Activated naive CD4-positive, alpha-beta T cell treated with anti-CD3 and anti-CD28 coated beads for 36 hours (primary cell): ENCODE measurements at regions not wholly inside any gene's neighbourhood (a gene's known extent, or its start where the extent isn't known, plus 50 kb on each side); places are given as distances from the start of the nearest gene placed in this dataset.
"Not testable (repeated sequence)": the region's sequence is repeated elsewhere in the genome, so short reads cannot be mapped to it uniquely, and the experiment has no call there.

Experiments used
- CTCF ChIA-PET: fragments of 350-600 bp; sonication (Branson Sonifier 250); formaldehyde crosslinking; loops from one replicate; lab custom pipeline; 2021; ENCODE audit warnings: antibody characterized with exemption; lab: Charles Lee
- DNase-seq: peaks from one replicate; pipeline ENCODE4 v3.0.0-alpha.2; 2020
- H3K27ac Mint-ChIP-seq: one replicate; pipeline ENCODE4 v1.8.0; 2021; ENCODE audit warnings: mild to moderate bottlenecking, mixed read lengths
- H3K27me3 Mint-ChIP-seq: one replicate; pipeline ENCODE4 v1.8.0; 2021; ENCODE audit warnings: low read depth, mixed read lengths
- H3K36me3 Mint-ChIP-seq: one replicate; pipeline ENCODE4 v1.8.0; 2021; ENCODE audit warnings: low read depth, mixed read lengths
- H3K4me1 Mint-ChIP-seq: one replicate; pipeline ENCODE4 v1.8.0; 2021; ENCODE audit warnings: low read depth, mixed read lengths
- H3K4me3 Mint-ChIP-seq: one replicate; pipeline ENCODE4 v1.8.0; 2021; ENCODE audit warnings: mild to moderate bottlenecking, moderate library complexity, mixed read lengths
- H3K9me3 Mint-ChIP-seq: one replicate; pipeline ENCODE4 v1.8.0; 2021; ENCODE audit warnings: mixed read lengths
- intact Hi-C: fragments of 100-400 bp; cut with micrococcal nuclease; formaldehyde crosslinking; loops from one replicate; pipeline ENCODE4 v1.15.1; 2023

- peak overlapping the region; percentile 77 for H3K27ac Mint-ChIP-seq
- intact Hi-C loops: loop anchor here (2.0 to 10.0 kb wide), 4 partner anchors 180 to 274 kb away; partner anchors contain the start of gene SIRPB1
- H3K36me3 Mint-ChIP-seq: no peaks in the 10 kb centered on the region
- no peaks in the 10 kb centered on the region for H3K9me3 Mint-ChIP-seq
- no peak for DNase-seq
- no peak overlapping the region for H3K4me3 Mint-ChIP-seq
- peaks cover 14% of the 10 kb centered on the region for H3K4me1 Mint-ChIP-seq
- CTCF ChIA-PET: no interaction called here
- peaks cover 5% of the 10 kb centered on the region for H3K27me3 Mint-ChIP-seq
Measured at GRCh38 chr20:1845163-1845523, 50.1 kb upstream of the SIRPA start.

- no peak overlapping the region for H3K4me3 Mint-ChIP-seq
- intact Hi-C loops: loop anchor here (2.0 to 10.0 kb wide), 5 partner anchors 42 to 274 kb away; partner anchors contain the start of gene SIRPB1
- peaks cover 5% of the 10 kb centered on the region for H3K27me3 Mint-ChIP-seq
- peak; percentile 90 for DNase-seq
- H3K9me3 Mint-ChIP-seq: no peaks in the 10 kb centered on the region
- peaks cover 12% of the 10 kb centered on the region for H3K4me1 Mint-ChIP-seq
- CTCF ChIA-PET: no interaction called here
- H3K36me3 Mint-ChIP-seq: no peaks in the 10 kb centered on the region
- H3K27ac Mint-ChIP-seq: peak overlapping the region; percentile 77
Measured at GRCh38 chr20:1844325-1845162, 50.7 kb upstream of the SIRPA start.

- Mint-ChIP-seq H3K4me3 (no peak overlapping the region), H3K4me1 (peaks cover 12% of the 10 kb centered on the region), H3K27ac (no peak overlapping the region), H3K36me3 (no peaks in the 10 kb centered on the region), H3K27me3 (peaks cover 2% of the 10 kb centered on the region), H3K9me3 (no peaks in the 10 kb centered on the region)
- CTCF ChIA-PET: interaction anchor here (0.5 kb wide), 1 partner anchor 1102 kb away, joined by 5 read pairs; no protein-coding TSS in a partner anchor
- peak; percentile 61 for DNase-seq
- intact Hi-C loops: loop anchor here (5.0 to 10.0 kb wide), 3 partner anchors 40 to 217 kb away; partner anchors contain the start of gene SIRPB1
Measured at GRCh38 chr20:1842281-1842680, 52.9 kb upstream of the SIRPA start.

- Mint-ChIP-seq H3K9me3 (no peaks in the 10 kb centered on the region), H3K36me3 (no peaks in the 10 kb centered on the region), H3K4me1 (peaks cover 12% of the 10 kb centered on the region), H3K27me3 (peaks cover 2% of the 10 kb centered on the region), H3K4me3 (no peak overlapping the region), H3K27ac (no peak overlapping the region)
- no peak for DNase-seq
- intact Hi-C loops: loop anchor here (5.0 to 10.0 kb wide), 3 partner anchors 39 to 217 kb away; partner anchors contain the start of gene SIRPB1
- CTCF ChIA-PET: interaction anchor here (0.5 kb wide), 1 partner anchor 1102 kb away, joined by 5 read pairs; no protein-coding TSS in a partner anchor
Measured at GRCh38 chr20:1841554-1842140, 53.6 kb upstream of the SIRPA start.

- CTCF ChIA-PET: no interaction called here
- Mint-ChIP-seq H3K4me1 (peaks cover 12% of the 10 kb centered on the region), H3K4me3 (no peak overlapping the region), H3K27ac (peak overlapping the region; percentile 9), H3K9me3 (no peaks in the 10 kb centered on the region), H3K27me3 (peaks cover 2% of the 10 kb centered on the region), H3K36me3 (no peaks in the 10 kb centered on the region)
- intact Hi-C loops: loop anchor here (5.0 to 10.0 kb wide), 3 partner anchors 39 to 216 kb away; partner anchors contain the start of gene SIRPB1
- no peak for DNase-seq
Measured at GRCh38 chr20:1840817-1841553, 54.2 kb upstream of the SIRPA start.

- not testable (repeated sequence) for H3K4me3 Mint-ChIP-seq, H3K36me3 Mint-ChIP-seq, H3K27ac Mint-ChIP-seq, H3K4me1 Mint-ChIP-seq, H3K27me3 Mint-ChIP-seq, DNase-seq, H3K9me3 Mint-ChIP-seq
- intact Hi-C loops: loop anchor here (5.0 to 10.0 kb wide), 3 partner anchors 37 to 215 kb away; partner anchors contain the start of gene SIRPB1
- CTCF ChIA-PET: interaction anchor here (0.5 kb wide), 1 partner anchor 586 kb away, joined by 3 read pairs; no protein-coding TSS in a partner anchor
Measured at GRCh38 chr20:1839376-1840317, 55.6 kb upstream of the SIRPA start.

- Mint-ChIP-seq H3K27me3 (peaks cover 2% of the 10 kb centered on the region), H3K9me3 (no peaks in the 10 kb centered on the region), H3K36me3 (no peaks in the 10 kb centered on the region), H3K4me3 (no peak overlapping the region), H3K4me1 (no peaks in the 10 kb centered on the region), H3K27ac (no peak overlapping the region)
- CTCF ChIA-PET: interaction anchor here (0.5 to 1.1 kb wide), 2 partner anchors 38 to 586 kb away, joined by 3 to 4 read pairs; no protein-coding TSS in a partner anchor
- no peak for DNase-seq
- intact Hi-C loops: no loop called here
Measured at GRCh38 chr20:1838556-1839279, 56.5 kb upstream of the SIRPA start.

- no peaks in the 10 kb centered on the region for H3K9me3 Mint-ChIP-seq
- H3K27me3 Mint-ChIP-seq: peaks cover 4% of the 10 kb centered on the region
- no peaks in the 10 kb centered on the region for H3K36me3 Mint-ChIP-seq
- intact Hi-C loops: no loop called here
- H3K4me1 Mint-ChIP-seq: no peaks in the 10 kb centered on the region
- CTCF ChIA-PET: no interaction called here
- no peak for DNase-seq
- no peak overlapping the region for H3K4me3 Mint-ChIP-seq
- H3K27ac Mint-ChIP-seq: no peak overlapping the region
Measured at GRCh38 chr20:1835186-1836035, 59.8 kb upstream of the SIRPA start.

GRCh38 chr20:1833728-1834726 lies 61.2 kb upstream of the SIRPA start:
- DNase-seq: no peak
- no peaks in the 10 kb centered on the region for H3K4me1 Mint-ChIP-seq
- intact Hi-C loops: no loop called here
- no peaks in the 10 kb centered on the region for H3K9me3 Mint-ChIP-seq
- peaks cover 6% of the 10 kb centered on the region for H3K27me3 Mint-ChIP-seq
- no peaks in the 10 kb centered on the region for H3K36me3 Mint-ChIP-seq
- CTCF ChIA-PET: interaction anchor here (0.6 kb wide), 1 partner anchor 17 kb away, joined by 3 read pairs; no protein-coding TSS in a partner anchor
- no peak overlapping the region for H3K27ac Mint-ChIP-seq
- H3K4me3 Mint-ChIP-seq: no peak overlapping the region
